NT2/D1 (cell line): ENCODE measurements at regions not wholly inside any gene's neighbourhood (a gene's known extent, or its start where the extent isn't known, plus 50 kb on each side); places are given as distances from the start of the nearest gene placed in this dataset.

Experiments
- YY1 ChIP-seq: IDR thresholded peaks from 2 replicates; pipeline ENCODE4 v1.6.1; 2011; ENCODE audit not compliant: insufficient read length, insufficient read depth
- ZNF274 ChIP-seq: IDR thresholded peaks from 2 replicates; pipeline ENCODE4 v1.6.1; 2011; ENCODE audit warnings: mild to moderate bottlenecking, low read depth, low read length

DNA sequence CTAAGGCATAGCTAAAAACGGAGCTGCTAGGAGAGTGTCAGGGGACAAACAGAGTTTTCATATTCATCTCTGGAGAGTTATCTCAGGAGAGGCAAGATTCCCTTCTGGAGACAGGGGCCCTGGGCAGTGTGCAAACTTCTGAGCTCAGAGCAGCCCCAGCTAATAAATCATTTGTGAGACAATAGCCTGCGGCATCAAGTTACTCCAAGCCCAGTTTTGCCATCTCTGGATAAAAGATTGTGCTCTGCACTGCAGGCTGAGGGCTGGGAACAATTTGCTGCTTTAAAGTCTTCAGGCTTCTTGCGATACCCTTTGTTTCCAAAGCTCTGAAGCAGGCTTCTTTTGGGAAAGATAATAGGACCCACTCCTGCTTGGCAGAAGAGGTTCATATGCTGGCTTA lies 164.3 kb upstream of the BRINP1 start:
- TF ChIP-seq ZNF274 (no peak), YY1 (no peak)
